Keratinocyte (primary cell): ENCODE measurements at regions not wholly inside any gene's neighbourhood (a gene's known extent, or its start where the extent isn't known, plus 50 kb on each side); places are given as distances from the start of the nearest gene placed in this dataset.

Experiments used
- DNase-seq: peaks from one replicate; pipeline ENCODE4 v3.0.0-alpha.2; 2011; ENCODE audit warnings: low read depth, missing footprints, low spot score
- FAIRE-seq: peaks from 2 replicates; lab custom pipeline; 2011; peaks lifted over from hg19 to GRCh38; lab: Jason Lieb, UNC
- H2AFZ ChIP-seq: 2 replicates; pipeline ENCODE4 v1.6.0; 2012; ENCODE audit warnings: low read length, control low read depth, inconsistent platforms; ENCODE audit not compliant: control insufficient read depth
- H3K27ac ChIP-seq: 2 replicates; pipeline ENCODE4 v1.5.1; 2011; ENCODE audit warnings: low read length; ENCODE audit not compliant: control insufficient read depth, insufficient read depth
- H3K27me3 ChIP-seq: 3 replicates; pipeline ENCODE4 v1.6.0; 2011; ENCODE audit warnings: low read length; ENCODE audit not compliant: control insufficient read depth, insufficient read depth; ENCODE audit errors: extremely low read depth
- H3K36me3 ChIP-seq, 2 experiments: 2 replicates in 1 of 2; 3 replicates in 1 of 2; pipeline ENCODE4 v1.5.1; 2011; ENCODE audit warnings: low read length in 2 of 2, mild to moderate bottlenecking in 1 of 2; ENCODE audit not compliant: control insufficient read depth in 2 of 2, insufficient read depth in 2 of 2; ENCODE audit errors: extremely low read depth in 1 of 2
- H3K4me1 ChIP-seq: 3 replicates; pipeline ENCODE4 v1.5.1; 2011; ENCODE audit warnings: low read length; ENCODE audit not compliant: control insufficient read depth, insufficient read depth; ENCODE audit errors: extremely low read depth
- H3K4me2 ChIP-seq: 3 replicates; pipeline ENCODE4 v1.6.0; 2011; ENCODE audit warnings: low read depth, low read length; ENCODE audit not compliant: control insufficient read depth, insufficient read depth; ENCODE audit errors: extremely low read depth
- H3K4me3 ChIP-seq, 3 experiments: fragments of 200-600 bp in 1 of 3; sonication (generic) in 1 of 3; 2 replicates in 2 of 3; 3 replicates in 1 of 3; pipeline ENCODE4 v1.5.1; 2011 to 2016; ENCODE audit warnings: low read length in 3 of 3, mild to moderate bottlenecking in 3 of 3, control low read depth in 2 of 3, inconsistent platforms in 1 of 3, low read depth in 1 of 3, mixed read lengths in 1 of 3, mixed run types in 1 of 3, moderate library complexity in 1 of 3; ENCODE audit not compliant: control insufficient read depth in 2 of 3, insufficient read depth in 2 of 3; ENCODE audit errors: extremely low read depth in 1 of 3
- H3K79me2 ChIP-seq: 2 replicates; pipeline ENCODE4 v1.6.0; 2012; ENCODE audit warnings: low read length; ENCODE audit not compliant: control insufficient read depth, insufficient read depth
- H3K9ac ChIP-seq: 3 replicates; pipeline ENCODE4 v1.6.0; 2011; ENCODE audit warnings: low read length; ENCODE audit not compliant: control insufficient read depth, insufficient read depth; ENCODE audit errors: extremely low read depth
- H3K9me1 ChIP-seq: 3 replicates; pipeline ENCODE4 v1.6.0; 2011; ENCODE audit warnings: low read length; ENCODE audit not compliant: control insufficient read depth, insufficient read depth; ENCODE audit errors: extremely low read depth
- H3K9me3 ChIP-seq: 2 replicates; pipeline ENCODE4 v1.5.1; 2012; ENCODE audit warnings: low read depth, low read length; ENCODE audit not compliant: control insufficient read depth
- H4K20me1 ChIP-seq: 3 replicates; pipeline ENCODE4 v1.6.0; 2011; ENCODE audit warnings: low read length; ENCODE audit not compliant: control insufficient read depth, insufficient read depth; ENCODE audit errors: extremely low read depth
- CTCF ChIP-seq, 3 experiments: IDR thresholded peaks in 1 of 3; conservative IDR thresholded peaks in 1 of 3; optimal IDR thresholded peaks in 1 of 3; 2 replicates in 2 of 3; 3 replicates in 1 of 3; pipeline versions ENCODE3 to v1.5.1; 2011; ENCODE audit warnings: low read length in 3 of 3, mild to moderate bottlenecking in 3 of 3, moderate library complexity in 2 of 3, control low read depth in 1 of 3, inconsistent platforms in 1 of 3; ENCODE audit not compliant: insufficient read depth in 2 of 3; ENCODE audit errors: extremely low read depth in 1 of 3
- EZH2 ChIP-seq: IDR thresholded peaks from one replicate; pipeline ENCODE4 v1.6.1; 2012; ENCODE audit warnings: inconsistent platforms, mild to moderate bottlenecking, low read length, moderate library complexity
- dilution Hi-C: fragments of 300-500 bp; cut with MboI; formaldehyde crosslinking; loops from one replicate; pipeline ENCODE4 v1.7.0; 2020; ENCODE audit warnings: low sequenced_read_pairs; ENCODE audit not compliant: extremely low pct_ligation_motif_present

GRCh38 chr13:60303166-60303565 lies 93.9 kb upstream of the TDRD3 start:
- Histone ChIP-seq H3K4me1 (no peaks in the 10 kb centered on the region), H3K36me3 (no peaks in the 10 kb centered on the region), H3K9ac (no peak overlapping the region), H3K4me2 (no peak overlapping the region), H4K20me1 (no peaks in the 10 kb centered on the region), H3K79me2 (no peaks in the 10 kb centered on the region), H3K27me3 (no peaks in the 10 kb centered on the region), H2AFZ (no peak overlapping the region), H3K9me3 (no peaks in the 10 kb centered on the region), H3K9me1 (no peaks in the 10 kb centered on the region), H3K4me3 (no peak overlapping the region), H3K27ac (no peak overlapping the region)
- no peak for TF ChIP-seq EZH2
- dilution Hi-C loops = no loop called here
- FAIRE-seq (no peak), DNase-seq (no peak)

- H3K36me3 ChIP-seq = no peaks in the 10 kb centered on the region
- H3K4me2 ChIP-seq = no peak overlapping the region
- no peaks in the 10 kb centered on the region for H3K4me1 ChIP-seq
- H3K27me3 ChIP-seq = no peaks in the 10 kb centered on the region
- no peak overlapping the region for H3K4me3 ChIP-seq
- TF ChIP-seq CTCF (optimal IDR thresholded peaks at IDR 0.05 in 1 of 3, IDR thresholded peaks at IDR 0.05 in 1 of 3, conservative IDR thresholded peaks at IDR 0.05 in 1 of 3; ENCODE audit: extremely low read depth in 1 of 3, insufficient read depth in 2 of 3, low read length in 3 of 3) (no peak), EZH2 (no peak)
- FAIRE-seq (no peak), DNase-seq (no peak)
- dilution Hi-C loops = no loop called here
- H4K20me1 ChIP-seq = no peaks in the 10 kb centered on the region
- no peak overlapping the region for H3K9ac ChIP-seq
- no peaks in the 10 kb centered on the region for H3K79me2 ChIP-seq
- H3K9me1 ChIP-seq = no peaks in the 10 kb centered on the region
- no peak overlapping the region for H2AFZ ChIP-seq
- no peaks in the 10 kb centered on the region for H3K9me3 ChIP-seq
- no peak overlapping the region for H3K27ac ChIP-seq
Observed at GRCh38 chr13:60311527-60311926, 85.5 kb upstream of the TDRD3 start.

- Histone ChIP-seq H2AFZ (no peak overlapping the region), H3K9me1 (no peaks in the 10 kb centered on the region), H3K79me2 (no peaks in the 10 kb centered on the region), H4K20me1 (no peaks in the 10 kb centered on the region), H3K27ac (no peak overlapping the region), H3K36me3 (no peaks in the 10 kb centered on the region), H3K4me1 (no peaks in the 10 kb centered on the region), H3K4me3 (no peak overlapping the region), H3K4me2 (no peak overlapping the region), H3K27me3 (no peaks in the 10 kb centered on the region), H3K9ac (no peak overlapping the region), H3K9me3 (no peaks in the 10 kb centered on the region)
- no peak for DNase-seq
- FAIRE-seq = no peak
- TF ChIP-seq CTCF (optimal IDR thresholded peaks at IDR 0.05 in 1 of 3, IDR thresholded peaks at IDR 0.05 in 1 of 3, conservative IDR thresholded peaks at IDR 0.05 in 1 of 3; ENCODE audit: extremely low read depth in 1 of 3, insufficient read depth in 2 of 3, low read length in 3 of 3) (no peak), EZH2 (no peak)
- dilution Hi-C loops = no loop called here
Observed at GRCh38 chr13:60312851-60313505, 84.0 kb upstream of the TDRD3 start.
